ENCODE measurements at regions not wholly inside any gene's neighbourhood (a gene's known extent, or its start where the extent isn't known, plus 50 kb on each side); places are given as distances from the start of the nearest gene placed in this dataset.

DNA sequence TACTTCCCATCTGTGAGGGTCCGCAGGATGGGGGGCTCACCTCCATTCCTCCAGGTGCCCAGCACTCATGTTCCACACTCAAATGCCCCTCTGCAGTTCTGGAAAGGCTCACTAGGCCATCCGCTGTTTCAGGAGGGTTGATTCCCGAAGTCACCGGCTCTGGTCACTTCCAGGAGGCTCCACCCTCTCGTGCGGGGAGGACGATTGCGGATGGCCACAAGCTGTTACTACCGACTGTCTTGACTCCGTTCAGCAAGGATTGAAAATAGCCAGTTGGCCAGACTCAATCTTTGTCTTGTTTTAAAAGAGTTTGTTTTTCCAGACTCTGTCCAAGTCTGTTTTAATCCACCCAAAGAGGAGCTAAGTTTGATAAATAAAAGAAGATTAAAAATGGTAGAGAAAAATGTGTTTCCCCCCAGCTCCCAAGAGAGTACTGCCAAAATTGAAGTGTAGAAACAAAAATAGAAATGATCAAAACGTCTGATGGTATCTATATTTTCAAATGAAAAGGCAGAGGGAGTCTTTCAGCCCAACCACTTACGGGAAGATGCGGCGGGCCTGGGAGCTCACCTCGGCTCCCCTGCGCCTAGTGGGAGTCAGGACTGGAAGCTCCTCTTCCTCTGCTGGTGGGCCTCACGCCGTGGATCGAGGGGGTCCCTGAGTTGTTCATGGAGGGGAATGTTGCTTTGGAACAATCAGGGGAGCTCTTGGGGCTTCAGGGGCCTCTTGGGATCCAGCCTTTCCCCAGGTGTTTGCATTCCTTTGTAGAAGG is 1280.8 kb downstream of the BRD1 start:
- DNase-seq: no peak

DNA sequence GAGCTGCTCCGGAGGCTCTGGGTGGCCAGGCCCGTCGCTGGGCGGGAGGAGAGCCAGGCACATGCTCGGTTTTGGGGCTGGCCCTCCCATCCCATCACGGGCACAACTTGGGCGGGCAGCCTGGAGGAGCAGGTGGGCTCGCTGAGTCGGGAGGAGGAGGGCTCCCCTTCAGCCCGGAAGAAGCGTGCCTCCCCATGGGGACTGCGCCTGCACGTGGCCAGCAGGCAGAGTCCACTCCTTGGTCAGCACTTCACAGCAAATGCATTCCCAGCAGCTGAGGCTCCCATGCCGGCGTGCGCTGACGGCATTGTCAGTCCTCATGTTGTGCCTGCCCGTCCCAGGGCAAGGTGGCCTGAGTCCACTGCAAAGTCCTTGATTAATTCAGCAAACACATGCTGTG is 1281.7 kb downstream of the BRD1 start:
- DNase-seq: no peak

DNA sequence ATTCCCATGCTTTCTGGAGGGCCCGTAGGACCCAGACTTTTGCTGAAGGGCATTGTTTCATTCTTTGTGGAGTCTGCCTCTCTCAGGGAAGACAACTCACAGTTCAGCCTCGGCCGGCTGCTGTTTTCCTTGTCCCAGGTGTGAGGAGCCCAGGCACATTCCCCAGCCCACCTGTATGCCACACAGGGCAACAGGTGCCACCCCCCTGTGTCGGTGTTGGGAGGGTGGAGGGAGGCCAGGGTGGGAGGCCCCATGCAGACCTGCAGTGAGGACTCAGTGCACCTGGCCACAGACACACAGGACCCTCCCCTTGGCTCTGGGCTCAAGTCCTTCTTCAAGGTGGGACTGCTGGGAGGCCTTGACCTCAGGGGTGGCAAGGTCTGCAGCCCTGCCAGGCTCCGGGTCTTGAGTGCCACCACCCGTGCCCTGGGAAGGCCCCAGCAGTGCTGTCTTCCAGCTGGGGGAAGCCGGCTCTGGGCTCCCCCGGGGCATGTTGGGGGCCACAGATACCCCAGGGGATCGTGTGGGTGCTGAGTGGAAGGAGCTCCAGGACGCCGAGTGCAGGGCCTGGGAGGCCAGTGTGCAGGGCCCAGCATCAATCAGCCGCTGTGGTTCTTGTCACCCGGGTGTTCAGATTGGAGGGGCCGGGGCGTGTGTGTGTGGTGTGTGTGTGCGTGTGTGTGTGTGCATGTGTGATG is 1286.1 kb downstream of the BRD1 start:
- DNase-seq: no peak

DNA sequence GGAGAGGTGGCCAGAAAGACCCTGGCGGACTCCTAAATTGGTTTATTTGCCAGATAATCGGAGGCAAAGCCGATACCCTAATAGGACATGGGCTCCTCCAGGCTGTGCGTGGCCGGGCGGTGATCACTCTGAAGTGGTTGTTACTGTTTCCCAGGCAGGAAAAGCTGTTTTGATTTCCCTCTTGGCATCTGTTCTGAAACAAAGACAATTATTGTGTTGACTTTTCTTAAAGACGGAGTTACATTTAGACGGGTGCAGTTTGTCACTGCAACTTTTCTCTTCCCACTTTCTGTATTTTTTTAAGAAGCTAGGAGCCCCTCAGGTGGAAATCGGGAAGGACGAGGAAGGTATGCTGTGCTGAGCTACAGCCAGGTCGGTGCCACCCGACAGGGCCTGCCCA is 1288.4 kb downstream of the BRD1 start:
- DNase-seq: no peak

DNA sequence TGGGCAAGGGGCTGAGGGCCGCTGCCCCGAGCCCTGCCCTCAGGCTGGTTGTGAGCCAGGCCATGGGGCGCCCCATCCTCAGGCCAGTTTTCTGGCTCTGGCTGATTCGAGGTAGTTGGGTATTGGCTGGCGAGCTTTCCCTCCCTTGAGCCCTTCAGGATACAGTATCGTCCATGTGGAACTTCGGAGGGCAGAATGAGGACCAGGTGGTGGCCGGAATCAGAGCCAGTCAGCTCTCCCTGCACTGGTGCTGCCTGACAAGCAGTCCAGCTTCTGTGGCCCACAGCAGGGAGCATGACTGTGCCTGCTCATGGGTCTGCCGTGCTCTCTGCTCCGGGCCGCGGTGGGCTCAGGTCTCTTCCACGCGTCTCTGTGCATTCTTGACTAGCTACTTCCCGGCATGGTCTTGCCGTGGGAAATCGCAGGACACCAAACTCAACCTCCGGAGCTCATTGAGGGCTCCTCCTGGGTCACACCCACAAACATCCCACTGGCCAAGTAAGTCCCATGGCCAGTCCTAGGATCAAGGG is 1289.3 kb downstream of the BRD1 start:
- DNase-seq: no peak

DNA sequence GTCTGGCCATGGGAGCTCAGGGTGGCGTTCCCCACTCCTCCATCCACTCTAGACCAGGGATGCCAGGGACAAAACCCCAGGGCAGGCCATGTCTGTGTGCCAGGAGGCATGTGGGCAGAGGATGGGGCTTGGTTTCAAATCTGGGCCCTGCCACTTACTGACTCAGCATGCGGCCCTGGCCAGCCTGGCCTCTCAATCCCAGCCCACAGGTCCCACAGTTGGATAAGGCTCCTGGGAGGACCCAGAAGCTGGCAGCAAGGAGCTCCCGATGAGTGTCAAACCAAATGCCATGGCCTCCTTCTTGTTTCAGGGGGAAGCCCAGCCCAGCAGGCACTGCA is 1290.4 kb downstream of the BRD1 start:
- DNase-seq: no peak

DNA sequence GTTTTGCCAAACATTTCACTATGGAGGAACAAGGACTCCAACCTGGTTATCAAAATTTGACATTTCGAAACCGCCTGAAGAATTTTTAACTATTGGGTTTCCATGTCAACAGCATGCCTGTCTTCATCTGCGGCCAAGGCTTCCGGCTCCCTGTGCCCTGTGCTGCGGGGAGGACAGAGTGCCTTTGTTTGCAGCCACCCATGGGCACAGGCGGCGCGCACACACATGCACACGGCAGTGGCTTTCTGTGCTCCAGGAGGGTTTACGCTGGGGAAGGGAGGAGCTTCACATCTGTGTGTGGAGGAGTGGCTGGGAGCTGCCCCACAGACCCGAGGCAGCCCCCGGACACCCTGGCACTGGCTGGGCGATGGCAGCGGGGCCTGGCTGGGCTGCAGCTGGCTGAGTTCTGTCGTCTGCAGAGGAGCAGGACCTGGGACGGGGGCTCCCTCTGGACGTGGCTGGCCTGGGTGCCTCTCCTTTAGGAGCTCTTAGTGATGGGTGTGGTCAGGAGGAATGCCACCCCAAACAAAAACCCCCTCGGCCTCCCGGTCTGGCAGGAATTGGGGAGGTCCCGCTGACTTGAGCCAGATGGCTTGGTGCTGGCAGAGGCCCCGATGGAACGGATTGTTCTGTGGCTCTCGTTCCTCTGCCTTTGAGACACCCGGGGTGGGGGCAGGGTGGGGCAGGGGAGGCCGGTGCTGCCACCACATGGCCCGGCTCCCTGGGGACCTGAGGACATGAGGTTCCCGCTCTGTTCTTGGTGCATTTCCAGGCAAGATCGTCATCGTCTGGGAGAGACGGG is 1290.9 kb downstream of the BRD1 start:
- DNase-seq: no peak

DNA sequence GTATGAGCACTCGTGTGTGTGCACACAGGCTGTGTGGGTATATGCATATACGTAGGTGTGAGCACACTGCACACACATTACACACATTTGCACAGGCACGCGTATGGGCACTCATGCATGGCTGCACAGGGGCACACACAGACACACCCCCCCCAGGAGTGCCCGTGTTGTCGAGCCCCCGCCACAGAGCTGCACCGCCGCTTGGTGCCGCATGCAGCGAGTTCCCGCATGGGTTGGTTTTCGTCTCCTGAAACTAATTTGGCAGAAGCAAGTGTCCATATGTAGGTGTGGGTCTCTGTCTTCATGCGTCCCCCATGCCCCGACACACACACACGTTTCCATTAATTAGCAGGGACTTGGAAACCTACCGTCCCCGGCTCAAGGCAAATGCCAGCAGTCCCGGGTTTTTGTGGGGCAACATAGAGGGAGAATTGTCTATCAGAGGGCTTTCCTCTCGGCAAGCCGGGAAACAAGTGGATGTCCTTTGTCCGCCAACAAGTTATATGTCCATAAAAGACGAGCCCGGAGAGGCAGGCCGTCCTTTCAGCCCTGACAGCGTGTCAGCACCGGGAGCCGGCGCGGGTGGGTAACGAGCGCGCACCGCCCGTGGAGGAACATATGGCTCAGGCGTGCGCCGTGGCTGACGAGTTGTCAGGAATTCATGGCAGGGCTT is 1291.7 kb downstream of the BRD1 start:
- no peak for DNase-seq

DNA sequence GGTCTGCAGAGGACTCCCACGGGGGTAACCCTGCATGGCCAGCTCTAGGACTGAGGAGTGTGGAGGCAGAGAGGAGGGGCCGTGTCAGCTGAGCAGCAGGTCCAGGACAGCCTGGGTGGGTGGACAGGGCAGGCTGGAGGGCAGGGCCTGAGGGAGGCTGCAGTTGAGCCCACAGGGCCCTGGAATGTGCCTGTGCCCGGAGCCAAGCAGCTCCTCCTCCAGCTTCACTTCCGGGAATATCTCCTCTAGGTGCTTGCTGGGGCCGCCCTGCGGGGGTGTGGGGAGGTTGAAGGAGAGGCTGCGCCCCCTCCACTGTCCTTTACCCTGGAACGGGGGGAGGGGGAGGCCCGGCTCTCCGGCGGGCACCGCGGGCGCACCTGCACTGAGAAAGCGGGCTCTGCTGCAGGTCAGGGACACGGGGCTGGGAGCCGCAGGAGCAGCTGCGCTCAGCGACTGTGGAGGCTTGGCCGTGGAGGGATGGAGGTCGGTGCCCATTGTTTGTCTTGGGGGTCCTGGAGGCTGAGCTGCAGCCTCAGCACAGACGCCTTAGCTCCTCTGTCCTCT is 1293.2 kb downstream of the BRD1 start:
- no peak for DNase-seq

DNA sequence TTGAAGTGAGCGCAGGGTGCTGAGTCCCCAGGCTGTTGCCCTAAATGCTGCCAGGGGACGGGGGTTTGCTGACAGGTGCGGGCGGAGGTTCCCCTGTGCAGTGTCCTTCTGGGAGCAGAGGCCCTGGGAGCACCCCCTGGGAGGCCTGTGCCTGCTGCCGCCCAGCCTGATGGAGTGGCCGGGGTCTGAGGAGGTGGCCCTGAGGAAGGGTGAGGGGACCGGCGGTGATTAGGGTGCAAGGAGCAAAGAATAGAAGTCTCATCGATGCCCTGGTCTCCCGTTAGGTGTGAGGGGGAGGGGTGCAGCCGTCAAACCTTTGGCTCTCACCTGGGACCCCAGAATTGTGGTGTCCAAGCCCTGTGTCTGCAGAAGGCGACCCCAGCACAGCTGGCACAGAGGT is 1294.7 kb downstream of the BRD1 start:
- no peak for DNase-seq

DNA sequence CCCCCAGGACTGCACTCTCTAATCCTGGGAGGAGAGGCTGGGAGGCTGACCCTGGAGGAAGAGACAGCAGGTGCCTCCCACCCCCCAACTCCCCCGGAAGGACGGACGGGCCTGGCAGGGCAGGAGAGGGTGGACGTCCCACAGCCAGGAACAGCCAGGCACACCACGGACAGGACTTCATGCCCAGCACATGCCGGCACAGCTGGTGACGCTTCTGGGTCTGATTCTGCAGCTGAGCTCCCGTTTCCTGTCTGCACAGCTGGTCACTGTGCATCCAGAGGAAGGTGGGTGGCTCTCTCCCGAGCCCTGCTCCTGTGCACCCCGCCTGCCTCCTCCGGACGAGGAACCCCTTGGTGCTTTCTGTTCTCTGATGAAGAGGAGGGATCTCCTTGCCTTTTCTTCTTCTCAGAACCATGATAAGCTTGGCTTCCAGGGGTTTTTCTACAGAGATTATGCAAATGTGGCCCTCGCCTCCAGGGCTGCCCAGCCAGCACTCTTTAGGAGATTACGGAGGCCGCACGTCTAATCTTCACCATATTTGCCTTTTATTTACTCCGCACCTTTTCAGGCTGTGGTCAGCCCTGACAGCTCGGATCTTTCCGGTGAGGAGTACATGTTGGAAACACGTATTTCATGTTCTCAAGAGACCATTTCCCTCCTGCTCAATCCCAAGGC is 1295.8 kb downstream of the BRD1 start:
- no peak for DNase-seq

DNA sequence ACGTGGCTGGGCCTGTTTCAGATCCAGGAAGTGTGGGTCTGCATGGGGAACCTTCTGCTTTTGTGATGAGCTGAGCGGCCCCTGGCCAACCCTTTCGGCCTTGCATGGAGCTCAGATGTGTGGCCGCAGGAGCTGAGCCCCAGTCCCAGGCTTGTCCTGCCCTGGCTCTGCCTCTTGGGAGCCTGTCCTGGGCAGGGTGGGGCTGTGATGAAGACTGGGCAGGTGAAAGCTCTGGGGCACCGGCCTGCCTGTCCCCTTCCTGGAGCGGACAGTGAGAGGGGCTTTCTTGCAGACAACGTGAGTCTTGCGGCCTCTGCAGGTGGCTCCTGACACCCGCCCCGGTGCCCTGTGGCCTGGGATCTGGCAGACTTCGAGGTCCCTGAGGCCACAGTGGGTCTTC is 1296.6 kb downstream of the BRD1 start:
- no peak for DNase-seq

DNA sequence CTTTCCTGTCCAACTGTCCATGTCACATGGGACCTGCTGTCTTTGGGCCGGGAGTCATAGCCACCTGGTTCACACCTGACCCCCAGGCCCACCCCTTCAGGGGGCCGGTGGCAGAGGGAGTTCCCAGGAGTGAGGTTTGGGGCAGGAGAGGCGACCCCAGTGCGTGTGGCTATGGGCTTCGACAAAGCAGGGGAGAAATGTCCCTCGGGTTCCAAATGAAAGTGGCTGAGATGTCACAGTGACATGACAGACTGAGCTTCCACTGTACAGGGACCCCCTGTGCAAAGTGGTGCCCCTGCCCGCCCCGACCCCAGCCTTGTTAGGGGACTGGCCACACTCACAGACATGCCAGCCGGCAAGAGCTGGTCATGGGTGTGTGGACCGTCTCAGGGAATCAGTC is 1297.0 kb downstream of the BRD1 start:
- DNase-seq: no peak

DNA sequence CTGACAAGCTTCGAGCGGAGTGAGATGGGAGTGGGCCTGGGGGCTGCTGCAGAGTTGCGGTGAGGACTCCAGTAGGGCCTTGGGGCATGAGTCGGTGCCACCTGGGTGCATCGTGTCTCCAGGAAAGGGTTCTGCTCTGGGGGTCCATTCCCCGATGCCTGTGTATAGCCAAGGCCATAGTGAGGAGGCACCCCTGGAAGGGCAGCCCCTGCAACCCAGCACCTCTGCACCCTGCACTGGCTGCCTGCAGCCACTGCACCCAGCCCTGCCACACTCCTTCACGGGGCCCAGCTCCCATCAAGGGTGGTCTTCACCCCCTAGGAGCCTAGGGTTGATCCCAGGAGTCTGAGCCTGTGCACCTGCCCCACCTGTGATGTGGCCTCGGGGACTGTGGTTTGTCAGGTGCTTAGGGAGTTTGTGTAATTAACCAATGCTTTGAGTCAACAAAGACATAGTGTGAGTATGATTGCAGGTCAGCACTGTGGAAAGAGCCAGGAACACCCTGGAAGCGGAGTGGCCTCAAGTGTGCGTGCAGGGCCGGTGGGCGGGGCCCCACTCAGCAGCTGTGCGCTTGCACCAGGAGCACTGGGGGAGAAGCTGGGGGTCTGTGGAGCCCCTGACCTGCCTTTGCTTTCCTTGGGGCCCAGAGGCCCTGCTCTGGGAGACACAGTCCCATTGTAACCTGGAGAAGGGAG is 1299.3 kb downstream of the BRD1 start:
- no peak for DNase-seq

DNA sequence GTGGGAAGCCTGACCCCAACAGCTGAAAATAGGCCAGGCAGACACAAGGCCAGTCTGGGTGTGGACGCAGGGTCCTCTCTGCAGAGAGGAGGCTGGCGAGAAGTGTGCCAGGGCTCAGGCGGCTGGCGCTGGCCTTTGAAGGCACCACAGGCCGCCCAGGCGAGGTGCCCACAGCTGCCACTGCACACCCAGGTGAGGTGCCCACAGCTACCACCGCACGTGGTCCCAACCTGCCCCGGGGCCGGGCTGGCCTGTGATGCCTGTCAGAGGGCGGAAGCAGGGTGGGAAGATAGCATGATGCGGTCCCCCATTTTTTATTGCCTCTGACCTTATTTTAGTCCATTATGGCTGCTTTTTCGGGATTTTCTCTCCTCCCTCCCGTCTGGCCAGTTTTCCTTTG is 1303.9 kb downstream of the BRD1 start:
- no peak for DNase-seq

DNA sequence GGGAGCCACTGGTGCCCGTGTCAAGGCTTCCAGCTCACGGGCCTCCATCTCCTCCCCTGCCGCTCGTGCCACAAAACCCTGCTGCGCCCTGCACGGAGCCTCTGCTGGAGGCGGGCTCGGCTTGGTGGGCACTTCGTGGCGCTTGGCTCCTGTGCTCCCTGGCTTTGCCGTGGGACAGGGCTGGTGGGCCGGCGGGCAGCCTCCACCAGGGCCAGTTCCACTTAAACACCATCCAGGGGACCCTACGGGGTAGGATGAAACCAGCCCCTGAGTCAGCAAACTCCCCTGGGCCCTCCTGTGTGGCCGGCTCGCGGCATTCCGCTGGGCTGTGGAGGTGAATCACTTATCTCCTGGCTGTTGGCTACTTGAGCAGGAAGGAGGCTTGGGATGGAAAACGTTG is 1304.6 kb downstream of the BRD1 start:
- DNase-seq: no peak

DNA sequence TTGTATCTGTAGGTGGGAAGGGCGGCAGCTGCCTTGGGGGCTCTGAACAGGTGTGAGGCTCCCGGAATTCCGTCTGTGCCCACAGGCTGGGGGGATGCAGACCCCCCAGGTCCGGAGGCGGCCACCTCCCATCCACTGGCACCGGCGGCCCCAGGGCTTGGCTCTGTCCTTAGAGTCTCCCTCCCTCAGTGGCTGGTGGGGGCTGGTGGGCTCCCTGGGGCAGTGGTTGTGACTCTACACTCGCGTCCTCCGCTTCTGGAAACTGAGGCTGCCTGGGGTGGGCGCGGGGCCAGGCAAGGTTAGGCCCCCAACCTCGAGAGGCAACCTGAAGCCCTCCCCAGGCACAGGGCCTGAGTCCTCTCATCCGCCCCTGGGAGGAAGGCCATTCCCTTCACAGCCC is 1305.4 kb downstream of the BRD1 start:
- no peak for DNase-seq

DNA sequence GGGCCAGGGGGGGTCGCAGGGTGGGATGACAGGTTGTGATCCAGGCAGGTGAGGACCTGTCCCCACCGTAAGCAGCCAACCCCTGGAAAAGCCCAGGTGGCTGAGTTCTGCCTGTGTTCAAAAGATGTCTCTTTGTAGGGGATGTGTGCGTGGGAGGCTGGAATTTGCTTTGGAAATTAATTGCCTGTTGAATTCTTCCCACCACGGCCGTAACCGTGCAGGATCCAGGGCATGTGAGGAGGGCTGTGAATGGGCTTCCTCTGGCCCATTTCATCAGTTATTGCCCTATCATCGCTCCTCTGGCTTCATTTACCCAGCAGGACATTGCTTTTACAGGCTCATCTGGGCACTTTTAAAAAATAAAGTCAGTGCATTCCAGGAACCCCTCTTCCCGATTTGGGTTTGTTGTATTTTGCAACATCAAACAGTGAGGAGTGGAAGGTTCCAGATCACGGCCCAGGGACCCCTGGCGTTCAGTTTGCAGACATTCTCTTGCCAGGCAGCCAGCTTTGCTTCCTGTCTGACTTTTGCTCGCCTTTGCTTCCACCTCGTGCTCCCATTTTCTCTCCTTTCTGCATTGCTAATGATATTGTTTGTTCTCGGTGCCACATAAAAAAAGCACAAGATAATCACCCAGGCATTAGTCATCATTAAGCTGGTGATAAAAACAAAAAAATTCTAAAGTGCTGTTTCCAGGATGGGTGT is 1306.6 kb downstream of the BRD1 start:
- DNase-seq: no peak

DNA sequence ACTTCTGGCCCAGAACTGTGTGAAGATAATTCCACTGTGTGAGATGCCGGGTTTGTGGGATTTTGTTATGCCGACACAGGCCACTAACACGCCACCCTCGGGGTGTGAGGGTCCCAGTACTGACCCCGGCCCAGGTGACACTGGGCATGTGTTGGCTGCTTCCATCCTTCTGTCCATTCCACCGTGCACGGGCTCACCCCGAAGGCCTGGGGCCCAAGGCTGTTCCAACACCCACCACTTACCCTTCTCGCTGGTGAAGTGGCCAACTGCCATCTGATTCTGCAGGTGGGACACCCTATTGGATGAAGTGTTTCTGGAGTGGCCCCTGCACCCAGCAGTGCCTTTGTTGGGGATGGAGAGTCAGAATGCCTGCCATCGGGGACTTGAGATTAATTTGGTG is 1307.5 kb downstream of the BRD1 start:
- DNase-seq: no peak

DNA sequence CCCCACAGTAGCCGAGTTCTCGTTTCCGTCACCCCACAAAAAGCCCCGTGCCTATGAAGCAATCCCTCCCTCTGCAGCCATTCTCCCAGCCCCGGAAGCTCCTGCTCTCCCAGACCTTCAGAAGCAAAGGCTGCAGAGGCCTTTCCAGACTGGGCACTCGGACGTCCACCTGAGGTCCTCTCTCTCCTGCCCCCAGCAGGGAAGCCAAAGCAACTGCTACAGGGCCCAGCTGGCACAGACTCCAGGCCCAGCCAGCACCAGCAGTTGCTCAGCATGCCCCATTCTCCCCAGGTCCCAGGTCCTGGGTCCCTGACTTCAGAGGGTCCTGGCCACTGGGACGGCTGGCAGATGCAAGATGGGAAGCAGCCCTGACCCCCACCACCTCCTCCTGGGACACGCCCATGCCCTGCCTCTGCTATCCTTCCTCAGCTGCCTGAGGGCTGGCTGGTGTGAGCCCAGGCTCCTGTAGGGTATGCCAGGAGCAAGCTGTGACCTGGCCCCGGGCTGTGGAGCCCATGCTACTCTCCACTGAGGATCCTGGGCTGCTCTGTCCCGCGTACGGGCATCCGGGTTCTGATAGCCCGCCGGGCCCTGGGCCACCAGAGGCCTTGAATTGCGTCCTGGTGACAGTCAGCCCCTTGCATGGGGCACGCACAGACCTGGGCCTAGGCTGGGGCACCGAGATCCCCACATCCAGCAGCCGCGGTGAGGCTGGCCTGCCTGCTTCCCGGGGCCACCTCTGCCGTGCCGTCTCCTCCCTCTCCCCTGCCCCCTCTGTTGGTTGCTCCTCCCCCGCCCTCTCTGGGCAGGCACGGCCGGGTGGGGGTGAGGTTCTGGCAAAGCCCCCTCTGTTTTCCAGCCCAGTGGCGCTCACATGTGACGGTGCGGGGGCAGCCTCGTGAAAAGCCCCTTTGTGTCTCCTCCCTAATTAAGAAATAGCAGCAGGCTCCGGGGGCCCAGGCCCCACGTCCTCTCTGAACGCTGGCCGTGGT is 1310.3 kb downstream of the BRD1 start:
- DNase-seq: no peak

All from CD4-positive, alpha-beta T cell treated with Interleukin-17A for 4 hours (primary cell).